AG04450 (cell line): ENCODE measurements at regions not wholly inside any gene's neighbourhood (a gene's known extent, or its start where the extent isn't known, plus 50 kb on each side); places are given as distances from the start of the nearest gene placed in this dataset.

ENCODE experiments used
- CTCF ChIA-PET: fragments of 300-600, 350-600 bp; formaldehyde crosslinking; extraction: SDS; loops from one replicate; lab custom pipeline; 2022; ENCODE audit warnings: antibody characterized with exemption, inconsistent platforms; lab: Charles Lee
- POLR2A ChIA-PET: fragments of 350-600 bp; formaldehyde crosslinking; extraction: SDS; loops from one replicate; lab custom pipeline; 2021; ENCODE audit warnings: antibody characterized with exemption, inconsistent platforms; lab: Yijun Ruan, JAX
- DNase-seq: peaks from one replicate; pipeline ENCODE4 v3.0.0-alpha.2; 2011; ENCODE audit warnings: low read depth, low spot score
- H3K27ac ChIP-seq: one replicate; pipeline ENCODE4 v1.5.1; 2012; ENCODE audit warnings: low read depth, low read length, control low read depth
- H3K27me3 ChIP-seq: one replicate; pipeline ENCODE4 v1.6.0; 2012; ENCODE audit warnings: low read length; ENCODE audit not compliant: control insufficient read depth, insufficient read depth
- H3K4me3 ChIP-seq: 2 replicates; pipeline ENCODE4 v1.5.1; 2011; ENCODE audit warnings: mild to moderate bottlenecking, low read depth, low read length, control low read depth
- H3K9me3 ChIP-seq: 2 replicates; pipeline ENCODE4 v1.5.1; 2012; ENCODE audit warnings: low read length; ENCODE audit not compliant: control insufficient read depth, insufficient read depth
- TF ChIP-seq, protein P1 (sequence below): IDR thresholded peaks from 2 replicates; pipeline ENCODE4 v1.5.1; 2011; ENCODE audit warnings: low read depth, low read length, control low read depth, inconsistent platforms

DNA sequence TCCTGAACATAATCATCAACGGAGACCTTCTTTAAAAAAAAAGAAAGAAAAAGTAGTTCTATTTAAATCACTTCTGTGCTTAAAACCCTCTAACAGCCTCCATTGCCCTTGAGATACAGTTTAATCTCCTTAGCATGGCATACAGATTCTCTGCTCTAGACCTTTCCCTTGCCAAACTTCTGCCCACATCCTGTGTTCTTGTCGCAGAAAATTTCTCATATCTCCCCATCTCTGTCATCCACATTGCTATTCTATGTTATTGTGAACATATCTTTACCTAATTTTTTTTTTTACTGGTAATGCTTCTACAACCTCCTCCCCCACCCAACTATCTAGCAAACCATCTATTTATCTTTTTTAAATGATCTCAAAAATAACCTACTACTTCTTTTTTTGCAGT, 135.7 kb upstream of the PROX1 start:
- Histone ChIP-seq H3K27ac (no peak overlapping the region), H3K9me3 (no peaks in the 10 kb centered on the region), H3K27me3 (no peaks in the 10 kb centered on the region), H3K4me3 (no peak overlapping the region)
- POLR2A ChIA-PET = no interaction called here
- TF ChIP-seq, protein P1, sequence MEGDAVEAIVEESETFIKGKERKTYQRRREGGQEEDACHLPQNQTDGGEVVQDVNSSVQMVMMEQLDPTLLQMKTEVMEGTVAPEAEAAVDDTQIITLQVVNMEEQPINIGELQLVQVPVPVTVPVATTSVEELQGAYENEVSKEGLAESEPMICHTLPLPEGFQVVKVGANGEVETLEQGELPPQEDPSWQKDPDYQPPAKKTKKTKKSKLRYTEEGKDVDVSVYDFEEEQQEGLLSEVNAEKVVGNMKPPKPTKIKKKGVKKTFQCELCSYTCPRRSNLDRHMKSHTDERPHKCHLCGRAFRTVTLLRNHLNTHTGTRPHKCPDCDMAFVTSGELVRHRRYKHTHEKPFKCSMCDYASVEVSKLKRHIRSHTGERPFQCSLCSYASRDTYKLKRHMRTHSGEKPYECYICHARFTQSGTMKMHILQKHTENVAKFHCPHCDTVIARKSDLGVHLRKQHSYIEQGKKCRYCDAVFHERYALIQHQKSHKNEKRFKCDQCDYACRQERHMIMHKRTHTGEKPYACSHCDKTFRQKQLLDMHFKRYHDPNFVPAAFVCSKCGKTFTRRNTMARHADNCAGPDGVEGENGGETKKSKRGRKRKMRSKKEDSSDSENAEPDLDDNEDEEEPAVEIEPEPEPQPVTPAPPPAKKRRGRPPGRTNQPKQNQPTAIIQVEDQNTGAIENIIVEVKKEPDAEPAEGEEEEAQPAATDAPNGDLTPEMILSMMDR = no peak
- CTCF ChIA-PET = no interaction called here
- no peak for DNase-seq

DNA sequence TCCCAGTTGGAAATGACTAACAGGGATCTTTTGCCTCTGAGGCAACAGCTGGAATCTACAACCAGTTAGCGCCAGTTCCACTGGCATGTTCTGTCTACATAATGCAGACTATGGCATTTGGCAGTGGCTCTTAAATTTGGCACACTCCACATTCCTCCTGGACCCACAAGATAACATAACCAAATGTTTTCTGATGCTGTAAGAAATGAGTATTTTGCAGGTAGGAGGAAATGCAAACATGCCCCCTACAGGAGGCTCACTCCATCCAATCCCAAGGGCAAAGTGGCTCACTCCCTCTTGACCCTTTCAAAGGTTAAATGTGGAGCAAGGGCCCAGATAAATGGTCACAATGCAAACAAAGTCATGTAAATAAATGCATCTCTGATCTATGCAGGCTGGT, 129.2 kb upstream of the PROX1 start:
- no peak overlapping the region for H3K27ac ChIP-seq
- no peaks in the 10 kb centered on the region for H3K27me3 ChIP-seq
- TF ChIP-seq, protein P1 = no peak
- DNase-seq = no peak
- no peak overlapping the region for H3K4me3 ChIP-seq
- CTCF ChIA-PET = no interaction called here
- H3K9me3 ChIP-seq = no peaks in the 10 kb centered on the region; the same call in 1 of the 2 replicates
- POLR2A ChIA-PET = no interaction called here

DNA sequence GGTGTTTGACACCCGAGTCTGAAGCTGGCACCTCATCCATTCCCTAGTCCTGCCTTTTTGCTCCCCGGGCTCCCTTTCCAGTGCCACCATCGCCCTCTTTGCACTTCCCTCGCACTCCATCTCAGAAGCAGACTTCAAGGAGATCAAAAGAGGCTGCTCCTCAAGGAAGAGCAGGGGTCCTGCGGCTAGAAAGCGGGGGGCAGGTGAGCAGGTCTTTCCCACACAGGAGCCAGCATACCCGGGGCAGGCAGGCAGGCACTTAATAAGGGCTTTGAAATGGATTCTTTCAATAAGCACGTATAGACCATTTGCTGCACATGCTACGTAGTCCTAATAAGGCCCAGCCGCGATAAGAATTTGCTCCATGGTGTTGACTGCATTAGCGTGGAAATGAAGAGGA, 125.9 kb upstream of the PROX1 start:
- ChIA-PET CTCF (no interaction called here), POLR2A (no interaction called here)
- no peak for DNase-seq
- TF ChIP-seq, protein P1 = no peak
- H3K27me3 ChIP-seq = no peaks in the 10 kb centered on the region
- no peak overlapping the region for H3K4me3 ChIP-seq
- H3K27ac ChIP-seq = no peak overlapping the region
- H3K9me3 ChIP-seq = no peaks in the 10 kb centered on the region; the same call in 1 of the 2 replicates

DNA sequence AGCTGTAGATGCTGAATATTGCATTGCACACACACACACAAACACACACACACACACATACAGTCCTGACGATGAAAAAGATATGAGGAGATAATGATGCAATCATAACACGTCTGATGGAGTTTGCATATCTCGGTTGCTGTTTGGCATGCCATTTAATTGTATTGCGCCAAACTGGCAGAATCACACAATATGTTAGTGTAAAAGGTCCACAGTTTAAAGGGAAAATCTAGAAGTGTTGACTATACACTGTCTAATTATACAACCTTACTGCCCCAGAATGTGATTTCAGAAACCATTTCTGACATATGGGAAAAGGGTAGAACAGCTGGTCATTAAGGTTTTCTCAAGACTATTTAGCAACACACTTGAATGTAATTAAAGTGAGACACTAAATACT, 123.7 kb upstream of the PROX1 start:
- no peaks in the 10 kb centered on the region for H3K27me3 ChIP-seq
- no peak overlapping the region for H3K4me3 ChIP-seq
- POLR2A ChIA-PET = no interaction called here
- H3K9me3 ChIP-seq = no peaks in the 10 kb centered on the region; the same call in 1 of the 2 replicates
- CTCF ChIA-PET = no interaction called here
- TF ChIP-seq, protein P1 = no peak
- H3K27ac ChIP-seq = no peak overlapping the region
- DNase-seq = no peak

DNA sequence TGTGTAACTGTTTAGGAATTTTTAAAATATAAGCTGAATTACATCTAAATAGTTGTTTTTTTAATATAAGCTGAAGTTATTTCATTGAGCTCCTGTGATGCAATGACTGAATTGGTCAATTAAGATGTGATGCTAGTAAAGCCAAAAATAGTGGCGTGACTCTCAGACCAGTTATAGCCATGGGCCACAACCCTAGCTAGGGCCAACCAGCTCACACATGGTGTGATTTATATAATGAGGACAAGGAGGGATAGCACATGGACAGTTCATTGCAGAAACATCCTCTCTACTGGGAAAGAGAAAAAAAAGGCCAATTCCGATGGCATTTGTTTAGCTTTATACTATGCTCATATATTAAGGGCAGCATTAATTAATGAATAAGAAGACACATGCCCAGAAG, 119.3 kb upstream of the PROX1 start:
- ChIA-PET CTCF (no interaction called here), POLR2A (no interaction called here)
- Histone ChIP-seq H3K9me3 (no peaks in the 10 kb centered on the region), H3K27ac (no peak overlapping the region), H3K4me3 (no peak overlapping the region), H3K27me3 (no peaks in the 10 kb centered on the region)
- no peak for DNase-seq
- TF ChIP-seq, protein P1 = no peak
